ENCODE measurements at regions not wholly inside any gene's neighbourhood (a gene's known extent, or its start where the extent isn't known, plus 50 kb on each side); places are given as distances from the start of the nearest gene placed in this dataset.

DNA sequence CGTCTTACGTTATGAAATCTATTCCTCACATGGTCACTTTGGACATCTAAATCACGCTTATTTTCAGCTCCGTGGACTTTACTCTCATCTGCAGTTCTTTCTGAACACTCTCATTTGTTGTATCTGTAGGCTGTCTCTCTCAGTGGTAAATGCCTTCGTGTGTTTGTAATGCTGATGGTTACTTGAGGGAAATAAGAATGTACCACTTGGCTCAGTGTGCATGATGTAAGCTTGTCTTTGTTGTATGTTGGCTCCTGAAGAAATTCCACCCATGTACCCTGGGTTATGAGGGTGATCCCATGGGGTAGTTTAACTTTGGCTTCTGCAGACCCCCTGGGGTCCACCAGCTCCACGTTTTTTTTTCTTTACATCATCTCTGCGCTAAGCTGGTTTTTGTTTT, 378.4 kb downstream of the SETD4 start:
- H3K4me2 ChIP-seq (ENCODE audit: unreplicated experiment), result no peak overlapping the region
- H3K79me2 ChIP-seq (ENCODE audit: insufficient read depth), result no peaks in the 10 kb centered on the region
- no peak overlapping the region for H3K27ac ChIP-seq
- in situ Hi-C loops (cut with MboI), result no loop called here
- no peaks in the 10 kb centered on the region for H3K36me3 ChIP-seq (ENCODE audit: low read depth)
- 0 out of 2 replicates have a peak, but pooled peaks cover 3% of the 10 kb centered on the region for H3K27me3 ChIP-seq (replicated peaks; ENCODE audit: insufficient read depth)
- H3K9ac ChIP-seq, result no peak overlapping the region
- no peaks in the 10 kb centered on the region for H3F3A ChIP-seq (ENCODE audit: insufficient read depth)
- H2AFZ ChIP-seq, result no peak overlapping the region
- H3K4me1 ChIP-seq (ENCODE audit: insufficient read depth), result no peaks in the 10 kb centered on the region
- H3K4me3 ChIP-seq, result no peak overlapping the region
- no peak for DNase-seq
- no peaks in the 10 kb centered on the region for H3K9me3 ChIP-seq (ENCODE audit: low read depth)
- no peak for TF ChIP-seq EZH2phosphoT487 (IDR thresholded peaks at IDR 0.05; ENCODE audit: insufficient read depth, low read depth)
- TF ChIP-seq EZH2 (IDR thresholded peaks at IDR 0.05; ENCODE audit: insufficient read depth, poor library complexity, severe bottlenecking), result no peak
- WGBS, 2 experiments (ENCODE audit: low coverage in 1 of 2, low lambda C conversion rate in 2 of 2, missing lambda C conversion rate in 2 of 2), result 62 to 64% methylated on average over 7 of the region's 7 CpGs
- no peaks in the 10 kb centered on the region for H3K9me2 ChIP-seq (ENCODE audit: insufficient read depth)
- no peaks in the 10 kb centered on the region for H4K20me1 ChIP-seq (ENCODE audit: insufficient read depth)

DNA sequence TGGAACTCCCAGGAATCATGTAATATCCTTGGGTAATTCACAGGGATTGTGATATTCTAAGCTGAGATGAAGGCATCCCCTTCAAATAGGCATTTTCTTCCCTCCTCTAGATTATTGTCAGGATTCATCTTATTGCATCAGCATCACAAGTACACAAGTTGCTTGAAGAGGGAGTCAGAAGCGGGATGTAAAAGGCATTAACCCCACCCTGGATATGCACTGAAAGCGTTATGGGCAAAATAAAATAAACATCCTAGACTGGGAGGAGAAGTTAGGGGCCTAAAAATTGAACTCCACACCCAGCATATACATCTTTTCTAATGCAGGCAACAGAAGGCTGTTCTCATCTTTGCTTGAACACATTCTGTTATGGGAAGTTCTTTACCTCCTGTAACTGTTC, 381.2 kb downstream of the SETD4 start:
- Histone ChIP-seq H4K20me1 (ENCODE audit: insufficient read depth) (no peaks in the 10 kb centered on the region), H3K4me1 (ENCODE audit: insufficient read depth) (no peaks in the 10 kb centered on the region), H3K36me3 (ENCODE audit: low read depth) (no peaks in the 10 kb centered on the region), H3F3A (ENCODE audit: insufficient read depth) (no peaks in the 10 kb centered on the region), H3K9ac (no peak overlapping the region), H3K4me3 (no peak overlapping the region), H3K27ac (no peak overlapping the region), H3K27me3 (replicated peaks; ENCODE audit: insufficient read depth) (no peaks in the 10 kb centered on the region), H3K9me2 (ENCODE audit: insufficient read depth) (no peaks in the 10 kb centered on the region), H3K4me2 (ENCODE audit: unreplicated experiment) (no peak overlapping the region), H3K9me3 (ENCODE audit: low read depth) (no peaks in the 10 kb centered on the region), H2AFZ (no peak overlapping the region), H3K79me2 (ENCODE audit: insufficient read depth) (no peaks in the 10 kb centered on the region)
- WGBS, 2 experiments (ENCODE audit: low coverage in 1 of 2, low lambda C conversion rate in 2 of 2, missing lambda C conversion rate in 2 of 2), result 65 to 82% methylated on average over 2 of the region's 2 CpGs
- no peak for DNase-seq
- TF ChIP-seq EZH2 (IDR thresholded peaks at IDR 0.05; ENCODE audit: insufficient read depth, poor library complexity, severe bottlenecking), result no peak
- TF ChIP-seq EZH2phosphoT487 (IDR thresholded peaks at IDR 0.05; ENCODE audit: insufficient read depth, low read depth), result no peak
- in situ Hi-C loops (cut with MboI), result no loop called here

GRCh38 chr21:35678393-35678792, 381.9 kb downstream of the SETD4 start:
- in situ Hi-C loops (cut with MboI), result no loop called here
- Histone ChIP-seq H3K4me3 (no peak overlapping the region), H3K27ac (no peak overlapping the region), H3K4me1 (ENCODE audit: insufficient read depth) (no peaks in the 10 kb centered on the region), H3K9ac (no peak overlapping the region), H3K9me2 (ENCODE audit: insufficient read depth) (no peaks in the 10 kb centered on the region), H4K20me1 (ENCODE audit: insufficient read depth) (no peaks in the 10 kb centered on the region), H3K9me3 (ENCODE audit: low read depth) (no peaks in the 10 kb centered on the region), H2AFZ (no peak overlapping the region), H3K79me2 (ENCODE audit: insufficient read depth) (no peaks in the 10 kb centered on the region), H3K36me3 (ENCODE audit: low read depth) (no peaks in the 10 kb centered on the region), H3K4me2 (ENCODE audit: unreplicated experiment) (no peak overlapping the region), H3F3A (ENCODE audit: insufficient read depth) (no peaks in the 10 kb centered on the region), H3K27me3 (replicated peaks; ENCODE audit: insufficient read depth) (no peaks in the 10 kb centered on the region)
- DNase-seq, result no peak
- 49 to 63% methylated on average over 1 of the region's 1 CpG for WGBS, 2 experiments (ENCODE audit: low coverage in 1 of 2, low lambda C conversion rate in 2 of 2, missing lambda C conversion rate in 2 of 2)
- TF ChIP-seq EZH2phosphoT487 (IDR thresholded peaks at IDR 0.05; ENCODE audit: insufficient read depth, low read depth) (no peak), EZH2 (IDR thresholded peaks at IDR 0.05; ENCODE audit: insufficient read depth, poor library complexity, severe bottlenecking) (no peak)

- no peak overlapping the region for H3K4me3 ChIP-seq
- H3K9me2 ChIP-seq (ENCODE audit: insufficient read depth), result no peaks in the 10 kb centered on the region
- in situ Hi-C loops (cut with MboI), result no loop called here
- H3K36me3 ChIP-seq (ENCODE audit: low read depth), result no peaks in the 10 kb centered on the region
- no peak overlapping the region for H3K27ac ChIP-seq
- no peak overlapping the region for H3K9ac ChIP-seq
- 78 to 83% methylated on average over 3 of the region's 3 CpGs for WGBS, 2 experiments (ENCODE audit: low coverage in 1 of 2, low lambda C conversion rate in 2 of 2, missing lambda C conversion rate in 2 of 2)
- H3K4me1 ChIP-seq (ENCODE audit: insufficient read depth), result no peaks in the 10 kb centered on the region
- H3K9me3 ChIP-seq (ENCODE audit: low read depth), result no peaks in the 10 kb centered on the region
- TF ChIP-seq EZH2phosphoT487 (IDR thresholded peaks at IDR 0.05; ENCODE audit: insufficient read depth, low read depth) (no peak), EZH2 (IDR thresholded peaks at IDR 0.05; ENCODE audit: insufficient read depth, poor library complexity, severe bottlenecking) (no peak)
- H3K27me3 ChIP-seq (replicated peaks; ENCODE audit: insufficient read depth), result no peaks in the 10 kb centered on the region
- no peaks in the 10 kb centered on the region for H4K20me1 ChIP-seq (ENCODE audit: insufficient read depth)
- no peak overlapping the region for H2AFZ ChIP-seq
- H3F3A ChIP-seq (ENCODE audit: insufficient read depth), result no peaks in the 10 kb centered on the region
- no peak overlapping the region for H3K4me2 ChIP-seq (ENCODE audit: unreplicated experiment)
- no peak for DNase-seq
- H3K79me2 ChIP-seq (ENCODE audit: insufficient read depth), result no peaks in the 10 kb centered on the region
Observed at GRCh38 chr21:35677298-35677841, 383.0 kb downstream of the SETD4 start.
